H1 (cell line): ENCODE measurements at regions not wholly inside any gene's neighbourhood (a gene's known extent, or its start where the extent isn't known, plus 50 kb on each side); places are given as distances from the start of the nearest gene placed in this dataset.

Experiments used
- CTCF ChIA-PET: fragments of 300-600 bp; sonication (Branson Sonifier 250); formaldehyde crosslinking; loops from one replicate; lab custom pipeline; 2021; ENCODE audit not compliant: partially characterized antibody; lab: Charles Lee
- POLR2A ChIA-PET: fragments of 300-600 bp; sonication (Branson Sonifier 250); formaldehyde crosslinking; loops from one replicate; lab custom pipeline; 2021; ENCODE audit warnings: inconsistent platforms; ENCODE audit not compliant: partially characterized antibody; lab: Charles Lee
- DNase-seq, 2 experiments: peaks; one replicate each; pipeline versions ENCODE4 v3.0.0 to v3.0.0-alpha.2; 2010 to 2022; ENCODE audit warnings: low spot score in 2 of 2, low read depth in 1 of 2, mixed read lengths in 1 of 2
- FAIRE-seq: peaks from 2 replicates; lab custom pipeline; 2011; peaks lifted over from hg19 to GRCh38; lab: Jason Lieb, UNC
- H2AFZ ChIP-seq: 2 replicates; pipeline ENCODE4 v1.8.1; 2012; ENCODE audit warnings: low read length, inconsistent platforms
- H2AK5ac ChIP-seq: 2 replicates; pipeline ENCODE4 v1.6.1; 2013; ENCODE audit warnings: low read depth, low read length
- H2BK120ac ChIP-seq: replicated peaks from 2 replicates; pipeline ENCODE3; 2013; ENCODE audit warnings: low read depth, low read length, inconsistent platforms
- H2BK12ac ChIP-seq: 2 replicates; pipeline ENCODE4 v1.6.1; 2013; ENCODE audit warnings: low read depth, low read length
- H2BK15ac ChIP-seq: 2 replicates; pipeline ENCODE4 v1.6.1; 2013; ENCODE audit warnings: low read length
- H2BK20ac ChIP-seq: 2 replicates; pipeline ENCODE4 v1.6.1; 2013; ENCODE audit warnings: low read length
- H2BK5ac ChIP-seq: 2 replicates; pipeline ENCODE4 v1.6.1; 2013; ENCODE audit warnings: low read depth, low read length
- H3K14ac ChIP-seq: 2 replicates; pipeline ENCODE4 v1.6.1; 2013; ENCODE audit warnings: inconsistent platforms; ENCODE audit not compliant: insufficient read length
- H3K18ac ChIP-seq: 2 replicates; pipeline ENCODE4 v1.6.1; 2013; ENCODE audit warnings: low read length; ENCODE audit errors: extremely low read depth
- H3K23ac ChIP-seq: 2 replicates; pipeline ENCODE4 v1.6.1; 2013; ENCODE audit warnings: inconsistent platforms; ENCODE audit not compliant: insufficient read length
- H3K23me2 ChIP-seq: 2 replicates; pipeline ENCODE4 v1.6.1; 2013; ENCODE audit warnings: low read depth, low read length
- H3K27ac ChIP-seq: 2 replicates; pipeline ENCODE4 v1.6.1; 2011; ENCODE audit warnings: low read depth, low read length, inconsistent platforms
- H3K27me3 ChIP-seq, 4 experiments: replicated peaks in 1 of 4; 1 replicate in 1 of 4; 2 replicates in 3 of 4; pipeline versions ENCODE4 v1.6.1 to v1.8.1; 2011 to 2013; ENCODE audit warnings: low read length in 3 of 4, mild to moderate bottlenecking in 3 of 4, inconsistent platforms in 2 of 4, mixed read lengths in 2 of 4, moderate library complexity in 1 of 4; ENCODE audit not compliant: control insufficient read depth in 3 of 4, insufficient read depth in 3 of 4; ENCODE audit errors: extremely low read depth in 1 of 4
- H3K36me3 ChIP-seq, 4 experiments: 2 replicates each; pipeline versions ENCODE4 v1.6.1 to v1.8.1; 2011 to 2013; ENCODE audit warnings: mild to moderate bottlenecking in 4 of 4, low read length in 3 of 4, moderate library complexity in 2 of 4, control low read depth in 1 of 4, inconsistent platforms in 1 of 4; ENCODE audit not compliant: insufficient read depth in 4 of 4, control insufficient read depth in 2 of 4
- H3K4ac ChIP-seq: replicated peaks from 2 replicates; pipeline ENCODE3; 2013; ENCODE audit warnings: low read length, low read depth, mixed read lengths, inconsistent platforms; ENCODE audit not compliant: insufficient read length
- H3K4me1 ChIP-seq, 4 experiments: replicated peaks in 1 of 4; 1 replicate in 1 of 4; 2 replicates in 3 of 4; pipeline versions ENCODE4 v1.6.1 to v1.8.1; 2011 to 2013; ENCODE audit warnings: low read length in 3 of 4, inconsistent platforms in 2 of 4, mixed read lengths in 1 of 4; ENCODE audit not compliant: insufficient read depth in 4 of 4, control insufficient read depth in 3 of 4
- H3K4me2 ChIP-seq, 2 experiments: 2 replicates each; pipeline versions ENCODE4 v1.6.1 to v1.8.1; 2011 to 2013; ENCODE audit warnings: low read depth in 2 of 2, low read length in 2 of 2, control low read depth in 1 of 2, inconsistent platforms in 1 of 2, mild to moderate bottlenecking in 1 of 2; ENCODE audit not compliant: insufficient read depth in 1 of 2
- H3K4me3 ChIP-seq, 4 experiments: fragments of 200-600, 300-600 bp in 1 of 4; sonication (generic), shearing (Covaris generic), sonication (Bioruptor Twin) in 1 of 4; 2 replicates each; pipeline versions ENCODE4 v1.5.1 to v1.8.1; 2011 to 2016; ENCODE audit warnings: low read length in 4 of 4, low read depth in 3 of 4, control low read depth in 2 of 4, inconsistent platforms in 2 of 4, mild to moderate bottlenecking in 2 of 4, mixed read lengths in 1 of 4, moderate library complexity in 1 of 4; ENCODE audit not compliant: insufficient read depth in 2 of 4; ENCODE audit errors: extremely low read depth in 1 of 4
- H3K56ac ChIP-seq: replicated peaks from 2 replicates; pipeline ENCODE3; 2013; ENCODE audit warnings: low read depth, mild to moderate bottlenecking, mixed read lengths, low read length, inconsistent platforms; ENCODE audit not compliant: insufficient read length
- H3K79me1 ChIP-seq: 2 replicates; pipeline ENCODE4 v1.6.1; 2013; ENCODE audit warnings: low read depth, low read length, control low read depth
- H3K79me2 ChIP-seq, 2 experiments: 2 replicates each; pipeline versions ENCODE4 v1.6.1 to v1.8.1; 2012 to 2013; ENCODE audit warnings: low read length in 2 of 2, mild to moderate bottlenecking in 2 of 2, inconsistent platforms in 1 of 2; ENCODE audit not compliant: insufficient read depth in 2 of 2, control insufficient read depth in 1 of 2
- H3K9ac ChIP-seq, 4 experiments: replicated peaks in 1 of 4; 1 replicate in 1 of 4; 2 replicates in 3 of 4; pipeline versions ENCODE4 v1.6.1 to v1.8.1; 2011 to 2013; ENCODE audit warnings: low read depth in 3 of 4, low read length in 3 of 4, control low read depth in 2 of 4, mild to moderate bottlenecking in 2 of 4, moderate library complexity in 2 of 4, inconsistent platforms in 1 of 4; ENCODE audit errors: extremely low read depth in 1 of 4
- H3K9me3 ChIP-seq, 2 experiments: 2 replicates each; pipeline versions ENCODE4 v1.6.1 to v1.8.1; 2012 to 2013; ENCODE audit warnings: mild to moderate bottlenecking in 2 of 2, moderate library complexity in 2 of 2, control low read depth in 1 of 2, inconsistent platforms in 1 of 2, low read depth in 1 of 2, low read length in 1 of 2, mixed read lengths in 1 of 2; ENCODE audit not compliant: insufficient read depth in 2 of 2
- H4K20me1 ChIP-seq, 2 experiments: replicated peaks in 1 of 2; 2 replicates each; pipeline versions ENCODE3 to v1.8.1; 2011 to 2013; ENCODE audit warnings: inconsistent platforms in 2 of 2, low read length in 2 of 2, mild to moderate bottlenecking in 1 of 2; ENCODE audit not compliant: insufficient read depth in 2 of 2, control insufficient read depth in 1 of 2
- H4K5ac ChIP-seq: 2 replicates; pipeline ENCODE4 v1.6.1; 2013; ENCODE audit warnings: low read length, low read depth, mixed read lengths, inconsistent platforms; ENCODE audit not compliant: insufficient read length
- H4K8ac ChIP-seq: 2 replicates; pipeline ENCODE4 v1.8.0; 2013; ENCODE audit warnings: mild to moderate bottlenecking, moderate library complexity, low read length, inconsistent platforms; ENCODE audit not compliant: insufficient read depth; ENCODE audit errors: extremely low read depth
- H4K91ac ChIP-seq: replicated peaks from 2 replicates; pipeline ENCODE3; 2013; ENCODE audit warnings: low read length, mixed read lengths, inconsistent platforms; ENCODE audit not compliant: insufficient read length
- CTCF ChIP-seq, 3 experiments: IDR thresholded peaks; 1 replicate in 2 of 3; 2 replicates in 1 of 3; pipeline versions ENCODE4 v1.5.1 to v1.6.1; 2011; ENCODE audit warnings: low read length in 3 of 3, mild to moderate bottlenecking in 3 of 3, inconsistent platforms in 2 of 3, low read depth in 1 of 3, moderate library complexity in 1 of 3; ENCODE audit not compliant: insufficient read depth in 1 of 3; ENCODE audit errors: control extremely low read depth in 1 of 3
- KDM4A ChIP-seq: IDR thresholded peaks from one replicate; pipeline ENCODE4 v1.7.1; 2012; ENCODE audit warnings: low read depth, mild to moderate bottlenecking, moderate library complexity, low read length, inconsistent platforms; ENCODE audit not compliant: severe bottlenecking
- NANOG ChIP-seq: IDR thresholded peaks from 2 replicates; pipeline ENCODE4 v1.6.1; 2011; ENCODE audit warnings: low read length, low read depth, mild to moderate bottlenecking, inconsistent platforms; ENCODE audit not compliant: insufficient read depth, poor library complexity, severe bottlenecking
- POLR2AphosphoS5 ChIP-seq: IDR thresholded peaks from 2 replicates; pipeline ENCODE4 v1.6.1; 2011; ENCODE audit warnings: low read depth, low read length
- POU5F1 ChIP-seq: IDR thresholded peaks from 2 replicates; pipeline ENCODE4 v1.6.1; 2011; ENCODE audit warnings: low read depth, mild to moderate bottlenecking, low read length, moderate library complexity
- RAD21 ChIP-seq, 2 experiments: IDR thresholded peaks in 1 of 2; conservative IDR thresholded peaks in 1 of 2; 2 replicates each; pipeline ENCODE4 v1.6.1; 2011; ENCODE audit warnings: low read depth in 2 of 2, low read length in 2 of 2, improper control_type of control experiment in 1 of 2, inconsistent platforms in 1 of 2, mild to moderate bottlenecking in 1 of 2, moderate library complexity in 1 of 2
- SP4 ChIP-seq: IDR thresholded peaks from 2 replicates; pipeline ENCODE4 v1.6.1; 2012; ENCODE audit warnings: low read length, inconsistent platforms
- SRF ChIP-seq: IDR thresholded peaks from 2 replicates; pipeline ENCODE4 v1.6.1; 2011; ENCODE audit warnings: mild to moderate bottlenecking, low read depth, low read length, moderate library complexity
- TBP ChIP-seq: IDR thresholded peaks from 2 replicates; pipeline ENCODE4 v1.6.1; 2011; ENCODE audit warnings: low read depth, low read length, improper control_type of control experiment

- Histone ChIP-seq H2BK20ac (no peak overlapping the region), H2AFZ (no peak overlapping the region), H4K5ac (no peak overlapping the region), H3K27me3 (no peaks in the 10 kb centered on the region), H3K9ac (no peak overlapping the region), H3K4me2 (no peak overlapping the region), H3K56ac (no peak overlapping the region), H3K79me1 (no peaks in the 10 kb centered on the region), H3K23ac (no peak overlapping the region), H3K9me3 (no peaks in the 10 kb centered on the region), H2BK5ac (no peak overlapping the region), H3K36me3 (no peaks in the 10 kb centered on the region), H3K79me2 (no peaks in the 10 kb centered on the region)
- FAIRE-seq (no peak), DNase-seq (no peak)
- TF ChIP-seq SP4 (no peak), TBP (no peak), POU5F1 (no peak), RAD21 (IDR thresholded peaks at IDR 0.05 in 1 of 2, conservative IDR thresholded peaks at IDR 0.05 in 1 of 2; ENCODE audit: low read depth in 2 of 2, low read length in 2 of 2) (no peak), KDM4A (no peak), CTCF (IDR thresholded peaks at IDR 0.05; ENCODE audit: control extremely low read depth in 1 of 3, insufficient read depth in 1 of 3, low read depth in 1 of 3, low read length in 3 of 3) (no peak), NANOG (no peak), POLR2AphosphoS5 (no peak), SRF (no peak)
- TF ChIP-seq, all 59 proteins: peak for 0
- Histone ChIP-seq H3K23me2 (no peaks in the 10 kb centered on the region), H3K4me3 (no peak overlapping the region), H3K4me1 (no peaks in the 10 kb centered on the region), H3K27ac (no peak overlapping the region), H4K8ac (no peak overlapping the region), H2BK15ac (no peak overlapping the region), H2AK5ac (no peak overlapping the region), H3K14ac (no peak overlapping the region), H3K18ac (no peak overlapping the region), H2BK12ac (no peak overlapping the region), H3K4ac (no peak overlapping the region), H2BK120ac (no peak overlapping the region), H4K20me1 (no peaks in the 10 kb centered on the region), H4K91ac (no peak overlapping the region)
- ChIA-PET CTCF (interaction anchor here (1.6 to 1.7 kb wide), 2 partner anchors 121 to 256 kb away, joined by 6 to 8 read pairs; no protein-coding TSS in a partner anchor), POLR2A (no interaction called here)
Measured at GRCh38 chr2:196333397-196333796, 162.0 kb upstream of the STK17B start.
